ENCODE measurements at regions not wholly inside any gene's neighbourhood (a gene's known extent, or its start where the extent isn't known, plus 50 kb on each side); places are given as distances from the start of the nearest gene placed in this dataset.

DNA sequence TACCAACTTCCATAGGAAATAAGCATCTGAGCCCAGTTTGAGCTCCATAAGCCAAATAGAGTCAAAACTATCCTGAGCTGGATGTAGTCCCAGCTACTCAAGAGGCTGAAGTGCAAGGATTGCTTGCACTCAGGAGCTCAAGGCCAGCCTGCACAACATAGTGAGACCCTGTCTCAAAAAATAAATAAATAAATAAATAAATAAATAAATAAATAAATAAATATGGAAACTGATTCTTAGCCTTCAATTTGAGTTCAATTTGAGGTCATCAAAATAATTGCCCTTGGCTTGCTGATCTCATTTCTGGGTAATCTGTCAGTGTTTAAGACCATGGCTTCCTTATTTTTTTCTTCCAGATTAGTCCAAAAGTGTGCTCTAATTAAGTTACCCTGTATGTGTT, 184.9 kb upstream of the CDH20 start:
- TF ChIP-seq, protein P1, sequence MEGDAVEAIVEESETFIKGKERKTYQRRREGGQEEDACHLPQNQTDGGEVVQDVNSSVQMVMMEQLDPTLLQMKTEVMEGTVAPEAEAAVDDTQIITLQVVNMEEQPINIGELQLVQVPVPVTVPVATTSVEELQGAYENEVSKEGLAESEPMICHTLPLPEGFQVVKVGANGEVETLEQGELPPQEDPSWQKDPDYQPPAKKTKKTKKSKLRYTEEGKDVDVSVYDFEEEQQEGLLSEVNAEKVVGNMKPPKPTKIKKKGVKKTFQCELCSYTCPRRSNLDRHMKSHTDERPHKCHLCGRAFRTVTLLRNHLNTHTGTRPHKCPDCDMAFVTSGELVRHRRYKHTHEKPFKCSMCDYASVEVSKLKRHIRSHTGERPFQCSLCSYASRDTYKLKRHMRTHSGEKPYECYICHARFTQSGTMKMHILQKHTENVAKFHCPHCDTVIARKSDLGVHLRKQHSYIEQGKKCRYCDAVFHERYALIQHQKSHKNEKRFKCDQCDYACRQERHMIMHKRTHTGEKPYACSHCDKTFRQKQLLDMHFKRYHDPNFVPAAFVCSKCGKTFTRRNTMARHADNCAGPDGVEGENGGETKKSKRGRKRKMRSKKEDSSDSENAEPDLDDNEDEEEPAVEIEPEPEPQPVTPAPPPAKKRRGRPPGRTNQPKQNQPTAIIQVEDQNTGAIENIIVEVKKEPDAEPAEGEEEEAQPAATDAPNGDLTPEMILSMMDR (IDR thresholded peaks at IDR 0.05): no peak
- FAIRE-seq: no peak
- intact Hi-C loops (cut with DNase I): no loop called here
- no peaks in the 10 kb centered on the region for H3K27me3 ChIP-seq
- no peak overlapping the region for H3K4me3 ChIP-seq
- no peaks in the 10 kb centered on the region for H3K36me3 ChIP-seq
- DNase-seq: no peak
- H3K9me3 ChIP-seq: no peaks in the 10 kb centered on the region
- no peak for ATAC-seq
- no peak overlapping the region for H3K27ac ChIP-seq
- no peaks in the 10 kb centered on the region for H3K4me1 ChIP-seq

DNA sequence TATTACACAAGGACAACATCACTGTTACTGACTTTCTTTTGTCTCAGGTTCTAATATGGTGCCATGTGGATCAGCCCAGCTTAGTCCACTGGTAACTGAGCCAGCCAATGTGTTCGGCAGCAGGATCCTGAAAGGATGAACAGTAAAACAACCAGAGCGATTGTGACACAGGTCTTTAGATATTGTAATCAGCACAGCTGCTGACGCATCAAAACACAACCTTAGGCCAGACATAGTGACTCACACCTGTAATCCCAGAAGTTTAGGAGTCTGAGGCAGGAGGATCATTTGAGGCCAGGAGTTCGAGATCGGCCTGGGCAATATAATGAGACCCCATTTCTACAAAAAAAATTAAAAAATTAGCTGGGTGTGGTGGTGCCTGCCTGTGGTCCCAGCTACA, 183.4 kb upstream of the CDH20 start:
- H3K36me3 ChIP-seq: no peaks in the 10 kb centered on the region
- WGBS, 2 donors: 78 to 84% methylated on average over 5 of the region's 5 CpGs
- no peak overlapping the region for H3K4me3 ChIP-seq
- TF ChIP-seq, protein P1 (IDR thresholded peaks at IDR 0.05): no peak
- DNase-seq (no peak), FAIRE-seq (no peak), ATAC-seq (no peak)
- no peaks in the 10 kb centered on the region for H3K4me1 ChIP-seq
- no peak overlapping the region for H3K27ac ChIP-seq
- no peaks in the 10 kb centered on the region for H3K9me3 ChIP-seq
- intact Hi-C loops (cut with DNase I): no loop called here
- H3K27me3 ChIP-seq: no peaks in the 10 kb centered on the region

DNA sequence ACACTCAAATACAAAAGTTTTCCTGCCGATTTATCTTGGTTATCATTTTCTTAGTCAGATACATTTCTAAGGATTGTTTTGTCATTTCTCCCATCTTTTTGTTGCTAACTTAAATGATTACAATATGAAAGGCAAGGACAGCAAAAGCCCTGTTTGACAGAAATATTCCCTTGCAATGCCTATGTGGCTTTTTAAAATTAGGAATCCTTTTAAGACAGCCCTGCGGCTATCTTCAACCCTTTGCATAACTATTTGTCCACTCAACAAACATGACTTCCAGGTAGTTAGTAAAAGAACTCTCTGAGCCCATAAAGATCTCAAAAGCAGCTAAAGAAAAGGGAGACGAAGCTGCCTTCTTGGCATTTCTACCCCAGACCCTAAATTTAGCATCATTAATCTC, 179.7 kb upstream of the CDH20 start:
- intact Hi-C loops (cut with DNase I): no loop called here
- FAIRE-seq (no peak), ATAC-seq (no peak)

DNA sequence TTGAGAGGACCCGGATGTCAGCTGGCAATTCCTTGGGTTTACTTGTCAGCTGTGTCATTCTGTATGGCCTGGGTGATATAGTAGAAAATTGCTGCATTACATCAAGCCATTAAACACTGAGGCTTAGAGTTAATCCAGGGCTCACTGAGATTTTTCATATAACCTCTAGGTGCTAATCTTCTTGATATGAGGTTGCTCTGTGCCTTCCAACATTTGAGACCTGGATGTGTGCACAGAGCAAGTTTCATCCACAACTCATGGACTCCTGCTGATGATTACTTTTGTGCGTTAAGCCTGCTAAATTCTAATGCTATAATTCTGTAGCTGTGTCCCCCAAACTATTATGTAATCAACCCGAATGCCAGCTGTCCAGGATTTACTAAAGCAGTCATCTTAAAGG, 178.4 kb upstream of the CDH20 start:
- ATAC-seq: no peak
- Histone ChIP-seq H3K9me3 (no peaks in the 10 kb centered on the region), H3K36me3 (no peaks in the 10 kb centered on the region), H3K4me1 (no peaks in the 10 kb centered on the region), H3K27ac (no peak overlapping the region), H3K4me3 (no peak overlapping the region), H3K27me3 (no peaks in the 10 kb centered on the region)
- 52 to 59% methylated on average over 3 of the region's 3 CpGs for WGBS, 2 donors
- DNase-seq: no peak
- intact Hi-C loops (cut with DNase I): no loop called here
- FAIRE-seq: no peak
- TF ChIP-seq, protein P1 (IDR thresholded peaks at IDR 0.05): no peak

More for the DNA sequence above, 179.7 kb upstream of the CDH20 start:
- WGBS, 2 donors: 52 to 67% methylated on average over 3 of the region's 3 CpGs
- no peak overlapping the region for H3K4me3 ChIP-seq
- DNase-seq: no peak
- TF ChIP-seq, protein P1 (IDR thresholded peaks at IDR 0.05): no peak
- H3K4me1 ChIP-seq: no peaks in the 10 kb centered on the region
- no peak overlapping the region for H3K27ac ChIP-seq
- H3K9me3 ChIP-seq: no peaks in the 10 kb centered on the region
- no peaks in the 10 kb centered on the region for H3K36me3 ChIP-seq
- no peaks in the 10 kb centered on the region for H3K27me3 ChIP-seq

DNA sequence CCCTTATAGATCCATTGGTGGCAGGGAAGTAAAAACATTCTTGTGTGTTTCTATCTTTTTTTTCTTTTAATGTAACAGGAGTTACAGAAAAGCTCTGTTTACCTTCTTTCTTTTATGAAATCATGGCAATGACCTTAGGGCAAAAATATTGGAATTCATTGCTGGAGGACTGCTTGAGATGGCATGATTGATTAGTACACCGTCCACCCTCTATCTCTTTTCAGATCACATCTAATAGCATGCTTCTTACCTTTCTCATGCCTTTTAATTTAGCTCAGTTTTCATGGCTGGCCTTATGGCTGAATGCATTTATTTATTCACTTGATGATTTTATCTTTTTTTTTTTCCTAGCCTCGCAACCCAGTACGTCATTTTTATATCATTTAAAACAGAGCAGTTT, 177.6 kb upstream of the CDH20 start:
- intact Hi-C loops (cut with DNase I): no loop called here
- H3K27me3 ChIP-seq: no peaks in the 10 kb centered on the region
- 34 to 43% methylated on average over 3 of the region's 3 CpGs for WGBS, 2 donors
- TF ChIP-seq, protein P1 (IDR thresholded peaks at IDR 0.05): no peak
- H3K9me3 ChIP-seq: no peaks in the 10 kb centered on the region
- H3K36me3 ChIP-seq: no peaks in the 10 kb centered on the region
- no peak overlapping the region for H3K4me3 ChIP-seq
- FAIRE-seq (no peak), DNase-seq (no peak), ATAC-seq (no peak)
- H3K4me1 ChIP-seq: no peaks in the 10 kb centered on the region
- no peak overlapping the region for H3K27ac ChIP-seq
